ENCODE measurements at regions not wholly inside any gene's neighbourhood (a gene's known extent, or its start where the extent isn't known, plus 50 kb on each side); places are given as distances from the start of the nearest gene placed in this dataset.

DNA sequence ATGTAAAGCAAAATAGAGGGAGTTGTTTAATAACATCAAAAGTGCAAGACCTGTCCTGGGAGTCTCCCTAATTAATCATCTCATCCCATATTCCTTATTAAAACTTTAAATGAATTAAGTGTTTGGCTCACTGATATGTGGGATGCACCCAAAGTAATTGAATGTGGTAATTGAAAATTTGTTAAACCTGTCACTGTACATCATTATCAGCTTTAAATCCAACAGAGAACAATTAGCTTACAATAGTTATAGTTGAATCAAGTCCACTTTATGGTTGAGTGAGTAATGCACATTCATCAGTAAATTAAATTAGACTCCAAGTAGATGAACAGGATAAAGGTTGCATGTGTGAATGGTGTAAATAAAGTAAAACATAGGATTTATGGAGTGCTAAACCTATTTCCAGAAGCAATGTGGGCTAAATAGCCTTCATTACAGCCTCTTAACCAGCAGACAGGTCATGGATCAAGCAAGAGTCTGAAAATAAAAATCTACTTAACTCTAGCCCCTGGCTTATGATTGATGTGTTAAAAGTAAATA lies 608.2 kb upstream of the CCDC54 start:
- H3K4me3 ChIP-seq (ENCODE audit: severe bottlenecking), result no peak overlapping the region
- no peaks in the 10 kb centered on the region for H3K9me3 ChIP-seq (ENCODE audit: severe bottlenecking)
- DNase-seq (ENCODE audit: low spot score) (no peak), ATAC-seq (ENCODE audit: low read depth) (no peak)
- H3K27me3 ChIP-seq (ENCODE audit: insufficient read depth, poor library complexity, severe bottlenecking), result no peaks in the 10 kb centered on the region
- TF ChIP-seq, protein P1, sequence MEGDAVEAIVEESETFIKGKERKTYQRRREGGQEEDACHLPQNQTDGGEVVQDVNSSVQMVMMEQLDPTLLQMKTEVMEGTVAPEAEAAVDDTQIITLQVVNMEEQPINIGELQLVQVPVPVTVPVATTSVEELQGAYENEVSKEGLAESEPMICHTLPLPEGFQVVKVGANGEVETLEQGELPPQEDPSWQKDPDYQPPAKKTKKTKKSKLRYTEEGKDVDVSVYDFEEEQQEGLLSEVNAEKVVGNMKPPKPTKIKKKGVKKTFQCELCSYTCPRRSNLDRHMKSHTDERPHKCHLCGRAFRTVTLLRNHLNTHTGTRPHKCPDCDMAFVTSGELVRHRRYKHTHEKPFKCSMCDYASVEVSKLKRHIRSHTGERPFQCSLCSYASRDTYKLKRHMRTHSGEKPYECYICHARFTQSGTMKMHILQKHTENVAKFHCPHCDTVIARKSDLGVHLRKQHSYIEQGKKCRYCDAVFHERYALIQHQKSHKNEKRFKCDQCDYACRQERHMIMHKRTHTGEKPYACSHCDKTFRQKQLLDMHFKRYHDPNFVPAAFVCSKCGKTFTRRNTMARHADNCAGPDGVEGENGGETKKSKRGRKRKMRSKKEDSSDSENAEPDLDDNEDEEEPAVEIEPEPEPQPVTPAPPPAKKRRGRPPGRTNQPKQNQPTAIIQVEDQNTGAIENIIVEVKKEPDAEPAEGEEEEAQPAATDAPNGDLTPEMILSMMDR (IDR thresholded peaks at IDR 0.05; ENCODE audit: poor library complexity, severe bottlenecking), result no peak
- peaks cover 14% of the 10 kb centered on the region for H3K4me1 ChIP-seq (ENCODE audit: insufficient read depth, poor library complexity, severe bottlenecking)
- no peak overlapping the region for H3K27ac ChIP-seq (ENCODE audit: poor library complexity, severe bottlenecking)
- H3K36me3 ChIP-seq (ENCODE audit: low read depth), result no peaks in the 10 kb centered on the region

DNA sequence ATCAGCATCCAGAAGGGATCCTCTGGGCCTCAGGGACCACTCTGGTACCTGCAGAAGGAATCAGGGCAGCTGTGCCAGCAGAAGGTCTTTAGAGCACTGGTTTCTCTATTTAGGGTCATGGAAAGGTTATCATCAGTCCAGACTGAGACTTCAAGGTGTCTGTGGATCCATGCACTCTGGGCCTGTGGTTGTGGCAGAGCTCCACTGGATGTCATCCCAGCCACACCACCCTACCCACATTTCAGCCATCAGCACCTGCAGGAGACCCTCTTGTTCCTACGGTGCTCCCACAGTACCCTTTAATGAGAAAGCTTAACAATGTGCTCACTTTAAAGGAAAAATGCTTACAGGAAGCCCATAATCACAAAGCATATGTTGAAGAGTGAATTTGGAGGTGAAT lies 603.4 kb upstream of the CCDC54 start:
- H3K36me3 ChIP-seq (ENCODE audit: low read depth), result no peaks in the 10 kb centered on the region
- no peaks in the 10 kb centered on the region for H3K27me3 ChIP-seq (ENCODE audit: insufficient read depth, poor library complexity, severe bottlenecking)
- no peak overlapping the region for H3K27ac ChIP-seq (ENCODE audit: poor library complexity, severe bottlenecking)
- no peak for DNase-seq (ENCODE audit: low spot score)
- no peak for ATAC-seq (ENCODE audit: low read depth)
- H3K9me3 ChIP-seq (ENCODE audit: severe bottlenecking), result no peaks in the 10 kb centered on the region
- H3K4me3 ChIP-seq (ENCODE audit: severe bottlenecking), result no peak overlapping the region
- TF ChIP-seq, protein P1 (IDR thresholded peaks at IDR 0.05; ENCODE audit: poor library complexity, severe bottlenecking), result no peak
- no peaks in the 10 kb centered on the region for H3K4me1 ChIP-seq (ENCODE audit: insufficient read depth, poor library complexity, severe bottlenecking)

DNA sequence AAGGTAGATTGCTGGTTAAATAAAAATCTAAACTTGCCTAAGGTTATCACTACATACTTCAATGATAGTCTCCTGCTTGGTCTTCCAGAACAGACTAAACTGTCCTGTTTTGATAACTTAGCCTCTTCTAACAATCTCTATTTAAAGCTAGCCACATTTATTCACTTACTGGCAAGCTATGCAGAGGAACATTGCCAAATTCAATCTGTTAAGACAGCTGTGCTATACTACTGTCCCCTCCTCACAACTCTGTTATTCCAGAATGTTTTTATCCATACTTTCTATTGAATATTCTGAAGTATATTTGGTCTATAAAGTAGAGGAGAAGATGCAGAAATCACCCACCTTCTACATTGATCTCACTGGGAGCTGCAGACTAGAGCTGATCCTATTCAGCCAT lies 594.0 kb upstream of the CCDC54 start:
- Histone ChIP-seq H3K4me3 (ENCODE audit: severe bottlenecking) (no peak overlapping the region), H3K36me3 (ENCODE audit: low read depth) (no peaks in the 10 kb centered on the region), H3K4me1 (ENCODE audit: insufficient read depth, poor library complexity, severe bottlenecking) (no peaks in the 10 kb centered on the region), H3K9me3 (ENCODE audit: severe bottlenecking) (no peaks in the 10 kb centered on the region), H3K27me3 (ENCODE audit: insufficient read depth, poor library complexity, severe bottlenecking) (no peaks in the 10 kb centered on the region), H3K27ac (ENCODE audit: poor library complexity, severe bottlenecking) (no peak overlapping the region)
- DNase-seq (ENCODE audit: low spot score), result no peak
- TF ChIP-seq, protein P1 (IDR thresholded peaks at IDR 0.05; ENCODE audit: poor library complexity, severe bottlenecking), result no peak
- ATAC-seq (ENCODE audit: low read depth), result no peak

DNA sequence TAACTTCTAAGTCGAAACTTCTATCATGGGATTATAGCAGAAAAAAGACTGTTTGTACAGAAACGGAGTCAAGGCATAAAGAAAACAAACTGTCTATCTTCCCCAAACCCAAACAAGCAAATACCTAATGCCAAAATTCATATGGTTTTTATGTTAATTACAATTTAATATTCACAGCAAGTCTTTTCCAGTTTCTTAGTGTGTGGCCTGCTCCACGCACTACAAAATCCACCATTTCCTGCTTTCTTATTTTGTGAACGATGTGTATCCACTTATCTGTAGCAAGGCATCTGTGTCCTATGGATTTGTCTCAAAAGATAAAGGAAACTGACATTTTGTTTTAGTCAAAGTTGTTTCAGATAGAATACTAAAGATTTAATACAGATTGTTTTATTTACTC lies 588.0 kb upstream of the CCDC54 start:
- ATAC-seq (ENCODE audit: low read depth) (no peak), DNase-seq (ENCODE audit: low spot score) (no peak)
- TF ChIP-seq, protein P1 (IDR thresholded peaks at IDR 0.05; ENCODE audit: poor library complexity, severe bottlenecking), result no peak
- no peaks in the 10 kb centered on the region for H3K27me3 ChIP-seq (ENCODE audit: insufficient read depth, poor library complexity, severe bottlenecking)
- H3K4me1 ChIP-seq (ENCODE audit: insufficient read depth, poor library complexity, severe bottlenecking), result peaks cover 7% of the 10 kb centered on the region
- no peak overlapping the region for H3K4me3 ChIP-seq (ENCODE audit: severe bottlenecking)
- H3K27ac ChIP-seq (ENCODE audit: poor library complexity, severe bottlenecking), result no peak overlapping the region
- H3K36me3 ChIP-seq (ENCODE audit: low read depth), result no peaks in the 10 kb centered on the region
- H3K9me3 ChIP-seq (ENCODE audit: severe bottlenecking), result no peaks in the 10 kb centered on the region

DNA sequence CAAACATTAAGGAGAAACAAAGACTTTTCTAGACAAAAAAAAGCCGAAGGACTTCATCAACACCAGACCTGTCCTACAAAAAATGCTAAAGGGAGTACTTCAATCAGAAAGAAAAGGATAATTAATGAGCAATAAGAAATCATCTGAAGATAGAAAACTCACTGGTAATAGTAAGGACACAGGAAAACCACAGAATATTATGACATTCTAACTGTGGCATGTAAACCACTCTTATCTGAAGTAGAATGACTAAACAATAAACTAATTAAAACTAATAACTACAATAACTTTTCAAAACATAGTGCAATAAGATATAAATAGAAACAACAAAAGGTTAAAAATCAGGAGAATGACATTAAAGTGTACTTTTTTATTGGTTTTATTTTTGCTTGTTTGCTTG lies 584.5 kb upstream of the CCDC54 start:
- no peak for DNase-seq (ENCODE audit: low spot score)
- no peak for ATAC-seq (ENCODE audit: low read depth)

More for the DNA sequence above, 584.5 kb upstream of the CCDC54 start:
- H3K27me3 ChIP-seq (ENCODE audit: insufficient read depth, poor library complexity, severe bottlenecking), result no peaks in the 10 kb centered on the region
- H3K4me1 ChIP-seq (ENCODE audit: insufficient read depth, poor library complexity, severe bottlenecking), result peaks cover 7% of the 10 kb centered on the region
- TF ChIP-seq, protein P1 (IDR thresholded peaks at IDR 0.05; ENCODE audit: poor library complexity, severe bottlenecking), result no peak
- no peak overlapping the region for H3K4me3 ChIP-seq (ENCODE audit: severe bottlenecking)
- no peaks in the 10 kb centered on the region for H3K36me3 ChIP-seq (ENCODE audit: low read depth)
- H3K9me3 ChIP-seq (ENCODE audit: severe bottlenecking), result no peaks in the 10 kb centered on the region
- no peak overlapping the region for H3K27ac ChIP-seq (ENCODE audit: poor library complexity, severe bottlenecking)
